ENCODE measurements at regions not wholly inside any gene's neighbourhood (a gene's known extent, or its start where the extent isn't known, plus 50 kb on each side); places are given as distances from the start of the nearest gene placed in this dataset.

DNA sequence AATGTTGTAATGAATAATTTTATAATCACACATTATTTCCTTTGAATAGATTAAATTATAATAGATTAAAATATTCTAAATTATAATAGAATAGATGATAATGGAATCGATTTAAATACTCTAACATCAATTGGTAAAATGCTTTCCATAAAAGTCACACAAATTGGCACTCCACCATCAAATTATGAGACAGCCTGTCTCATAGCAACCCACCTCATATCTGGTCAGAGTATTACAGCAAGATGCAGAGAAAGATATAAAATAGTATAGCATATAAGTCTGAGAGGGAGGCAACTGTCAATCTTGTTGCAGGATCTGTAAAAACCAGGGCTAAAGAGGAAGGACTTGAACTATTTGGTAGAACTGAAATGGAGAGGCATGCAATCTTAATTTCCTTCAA is 98.4 kb upstream of the NCKAP5 start:
- Histone ChIP-seq H3K9ac (ENCODE audit: low read depth, low read length) (no peak overlapping the region), H3K27me3 (ENCODE audit: insufficient read depth, low read length) (no peaks in the 10 kb centered on the region), H3K9me3 (ENCODE audit: insufficient read depth, low read depth, low read length) (peaks cover 17% of the 10 kb centered on the region; the same call in 1 of the 2 replicates), H3K27ac (ENCODE audit: low read depth, low read length) (no peak overlapping the region), H3K4me3 (ENCODE audit: low read length) (no peak overlapping the region), H3K4me1 (ENCODE audit: insufficient read depth, low read length) (no peaks in the 10 kb centered on the region), H3K36me3 (ENCODE audit: insufficient read depth, low read length) (no peaks in the 10 kb centered on the region)
- WGBS = no CpG with 5 or more reads among the region's 1 CpG

DNA sequence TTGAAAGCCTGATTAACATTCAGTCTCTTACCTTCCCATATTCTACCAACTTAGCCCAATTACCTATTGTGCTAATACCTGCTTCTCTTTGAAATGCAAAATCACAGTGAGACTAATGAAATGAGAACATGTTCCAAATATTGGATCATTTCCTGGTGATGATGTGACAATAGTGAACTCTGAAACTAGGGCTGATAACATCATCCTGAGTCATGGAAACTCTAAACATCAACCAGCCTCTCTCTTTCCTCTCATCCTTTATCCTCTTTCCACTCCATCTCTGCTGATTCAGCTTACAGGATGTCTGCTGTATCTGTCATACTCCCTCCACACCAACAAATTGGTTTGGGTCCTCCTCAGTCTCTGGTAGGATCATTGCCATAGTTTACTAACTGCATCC is 98.8 kb upstream of the NCKAP5 start:
- H3K27ac ChIP-seq (ENCODE audit: low read depth, low read length) = no peak overlapping the region
- H3K36me3 ChIP-seq (ENCODE audit: insufficient read depth, low read length) = no peaks in the 10 kb centered on the region
- H3K27me3 ChIP-seq (ENCODE audit: insufficient read depth, low read length) = no peaks in the 10 kb centered on the region
- no peak overlapping the region for H3K4me3 ChIP-seq (ENCODE audit: low read length)
- H3K9me3 ChIP-seq (ENCODE audit: insufficient read depth, low read depth, low read length) = peaks cover 17% of the 10 kb centered on the region; the same call in 1 of the 2 replicates
- H3K4me1 ChIP-seq (ENCODE audit: insufficient read depth, low read length) = no peaks in the 10 kb centered on the region
- no peak overlapping the region for H3K9ac ChIP-seq (ENCODE audit: low read depth, low read length)

DNA sequence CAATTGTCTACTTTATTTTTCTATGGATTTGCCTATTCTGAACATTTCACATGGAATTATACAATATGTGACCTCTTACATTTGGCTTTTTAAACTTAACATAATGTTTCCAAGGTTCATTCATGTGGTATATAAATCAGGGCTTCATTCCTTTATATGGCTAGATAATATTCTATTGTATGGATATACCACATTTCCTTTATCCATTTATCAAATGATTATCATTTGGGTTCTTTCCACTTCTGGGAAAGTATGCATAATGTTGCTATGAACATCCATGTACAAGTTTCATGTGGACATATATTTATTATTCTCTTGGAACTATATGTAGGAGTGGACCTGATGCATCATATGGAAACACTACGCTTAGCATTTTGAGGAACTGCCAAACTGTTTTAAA is 99.7 kb upstream of the NCKAP5 start:
- H3K36me3 ChIP-seq (ENCODE audit: insufficient read depth, low read length) = no peaks in the 10 kb centered on the region
- WGBS = 100% methylated on average over 1 of the region's 1 CpG
- no peak overlapping the region for H3K27ac ChIP-seq (ENCODE audit: low read depth, low read length)
- peaks cover 17% of the 10 kb centered on the region; the same call in 1 of the 2 replicates for H3K9me3 ChIP-seq (ENCODE audit: insufficient read depth, low read depth, low read length)
- H3K4me1 ChIP-seq (ENCODE audit: insufficient read depth, low read length) = no peaks in the 10 kb centered on the region
- H3K9ac ChIP-seq (ENCODE audit: low read depth, low read length) = no peak overlapping the region
- no peak overlapping the region for H3K4me3 ChIP-seq (ENCODE audit: low read length)
- no peaks in the 10 kb centered on the region for H3K27me3 ChIP-seq (ENCODE audit: insufficient read depth, low read length)

GRCh38 chr2:133668547-133668946 is 100.3 kb upstream of the NCKAP5 start:
- Histone ChIP-seq H3K27me3 (ENCODE audit: insufficient read depth, low read length) (no peaks in the 10 kb centered on the region), H3K4me1 (ENCODE audit: insufficient read depth, low read length) (peaks cover under 1% of the 10 kb centered on the region; the same call in 1 of the 2 replicates), H3K9me3 (ENCODE audit: insufficient read depth, low read depth, low read length) (peaks cover 17% of the 10 kb centered on the region; the same call in 1 of the 2 replicates), H3K27ac (ENCODE audit: low read depth, low read length) (no peak overlapping the region), H3K9ac (ENCODE audit: low read depth, low read length) (no peak overlapping the region), H3K4me3 (ENCODE audit: low read length) (no peak overlapping the region), H3K36me3 (ENCODE audit: insufficient read depth, low read length) (no peaks in the 10 kb centered on the region)
- 100% methylated on average over 1 of the region's 2 CpGs for WGBS

DNA sequence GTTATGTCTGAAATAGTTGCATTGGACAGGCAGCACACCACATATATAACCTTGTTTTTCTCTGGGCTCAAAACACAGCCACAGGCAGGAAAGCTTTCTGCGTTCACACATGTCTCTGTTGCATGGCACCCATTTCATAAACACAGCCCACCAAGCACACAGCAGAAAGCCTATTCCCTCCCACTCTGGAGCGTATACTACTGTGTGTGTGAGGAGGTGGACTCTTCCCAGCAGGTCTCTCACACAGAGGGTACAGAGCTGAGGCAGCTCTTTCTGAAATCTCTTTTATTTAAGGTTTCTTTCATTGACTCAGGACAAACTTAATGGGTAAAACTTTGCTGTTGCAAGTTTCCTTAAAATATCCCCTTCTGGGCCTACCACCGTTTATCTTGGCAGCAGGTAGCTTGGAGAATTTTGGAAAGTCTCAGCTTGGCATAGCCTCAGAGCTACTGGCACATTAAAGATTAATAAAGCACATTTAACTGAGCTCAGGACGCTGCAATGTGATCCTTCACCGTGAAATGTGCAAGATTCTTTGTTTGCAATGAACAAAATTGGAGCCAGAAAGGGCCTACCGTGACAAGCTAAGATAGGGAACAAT is 105.1 kb upstream of the NCKAP5 start:
- no peak overlapping the region for H3K9ac ChIP-seq (ENCODE audit: low read depth, low read length)
- 91% methylated on average over 6 of the region's 6 CpGs for WGBS
- peaks cover 25% of the 10 kb centered on the region for H3K4me1 ChIP-seq (ENCODE audit: insufficient read depth, low read length)
- H3K27me3 ChIP-seq (ENCODE audit: insufficient read depth, low read length) = no peaks in the 10 kb centered on the region
- no peaks in the 10 kb centered on the region for H3K36me3 ChIP-seq (ENCODE audit: insufficient read depth, low read length)
- H3K27ac ChIP-seq (ENCODE audit: low read depth, low read length) = no peak overlapping the region
- peaks cover 9% of the 10 kb centered on the region; the same call in 1 of the 2 replicates for H3K9me3 ChIP-seq (ENCODE audit: insufficient read depth, low read depth, low read length)
- H3K4me3 ChIP-seq (ENCODE audit: low read length) = no peak overlapping the region

GRCh38 chr2:133674066-133674432 is 105.8 kb upstream of the NCKAP5 start:
- Histone ChIP-seq H3K9ac (ENCODE audit: low read depth, low read length) (no peak overlapping the region), H3K27me3 (ENCODE audit: insufficient read depth, low read length) (no peaks in the 10 kb centered on the region), H3K27ac (ENCODE audit: low read depth, low read length) (peak overlapping the region; percentile 84; the same call in 1 of the 2 replicates), H3K9me3 (ENCODE audit: insufficient read depth, low read depth, low read length) (peaks cover 4% of the 10 kb centered on the region; the same call in 1 of the 2 replicates), H3K4me1 (ENCODE audit: insufficient read depth, low read length) (peaks cover 25% of the 10 kb centered on the region), H3K4me3 (ENCODE audit: low read length) (no peak overlapping the region), H3K36me3 (ENCODE audit: insufficient read depth, low read length) (no peaks in the 10 kb centered on the region)
- 90% methylated on average over 2 of the region's 4 CpGs for WGBS

- WGBS = 23% methylated on average over 21 of the region's 21 CpGs
- H3K27ac ChIP-seq (ENCODE audit: low read depth, low read length) = peak overlapping the region; percentile 84; the same call in 1 of the 2 replicates
- peak overlapping the region; percentile 38; the same call in 1 of the 2 replicates for H3K4me3 ChIP-seq (ENCODE audit: low read length)
Observed at GRCh38 chr2:133674433-133675331, 106.4 kb upstream of the NCKAP5 start.

GRCh38 chr2:133676392-133677130 is 108.3 kb upstream of the NCKAP5 start:
- no peak overlapping the region for H3K4me3 ChIP-seq (ENCODE audit: low read length)
- 80% methylated on average over 1 of the region's 1 CpG for WGBS
- peaks cover 25% of the 10 kb centered on the region for H3K4me1 ChIP-seq (ENCODE audit: insufficient read depth, low read length)
- no peak overlapping the region for H3K9ac ChIP-seq (ENCODE audit: low read depth, low read length)
- no peaks in the 10 kb centered on the region for H3K36me3 ChIP-seq (ENCODE audit: insufficient read depth, low read length)
- no peaks in the 10 kb centered on the region for H3K9me3 ChIP-seq (ENCODE audit: insufficient read depth, low read depth, low read length)
- H3K27ac ChIP-seq (ENCODE audit: low read depth, low read length) = no peak overlapping the region
- no peaks in the 10 kb centered on the region for H3K27me3 ChIP-seq (ENCODE audit: insufficient read depth, low read length)

More at GRCh38 chr2:133674433-133675331, 106.4 kb upstream of the NCKAP5 start:
- Histone ChIP-seq H3K36me3 (ENCODE audit: insufficient read depth, low read length) (no peaks in the 10 kb centered on the region), H3K9ac (ENCODE audit: low read depth, low read length) (peak overlapping the region; percentile 46; the same call in 1 of the 2 replicates), H3K9me3 (ENCODE audit: insufficient read depth, low read depth, low read length) (no peaks in the 10 kb centered on the region), H3K4me1 (ENCODE audit: insufficient read depth, low read length) (peaks cover 25% of the 10 kb centered on the region), H3K27me3 (ENCODE audit: insufficient read depth, low read length) (no peaks in the 10 kb centered on the region)

GRCh38 chr2:133680343-133681049 is 112.2 kb upstream of the NCKAP5 start:
- Histone ChIP-seq H3K9me3 (ENCODE audit: insufficient read depth, low read depth, low read length) (no peaks in the 10 kb centered on the region), H3K4me3 (ENCODE audit: low read length) (no peak overlapping the region), H3K27ac (ENCODE audit: low read depth, low read length) (no peak overlapping the region), H3K9ac (ENCODE audit: low read depth, low read length) (no peak overlapping the region), H3K4me1 (ENCODE audit: insufficient read depth, low read length) (peaks cover 7% of the 10 kb centered on the region), H3K36me3 (ENCODE audit: insufficient read depth, low read length) (no peaks in the 10 kb centered on the region), H3K27me3 (ENCODE audit: insufficient read depth, low read length) (no peaks in the 10 kb centered on the region)
- 94% methylated on average over 1 of the region's 2 CpGs for WGBS

GRCh38 chr2:133682347-133682746 is 114.1 kb upstream of the NCKAP5 start:
- Histone ChIP-seq H3K36me3 (ENCODE audit: insufficient read depth, low read length) (no peaks in the 10 kb centered on the region), H3K27me3 (ENCODE audit: insufficient read depth, low read length) (no peaks in the 10 kb centered on the region), H3K4me1 (ENCODE audit: insufficient read depth, low read length) (no peaks in the 10 kb centered on the region), H3K9ac (ENCODE audit: low read depth, low read length) (no peak overlapping the region), H3K9me3 (ENCODE audit: insufficient read depth, low read depth, low read length) (no peaks in the 10 kb centered on the region), H3K4me3 (ENCODE audit: low read length) (no peak overlapping the region), H3K27ac (ENCODE audit: low read depth, low read length) (no peak overlapping the region)
- 100% methylated on average over 1 of the region's 1 CpG for WGBS
